ENCODE measurements at regions not wholly inside any gene's neighbourhood (a gene's known extent, or its start where the extent isn't known, plus 50 kb on each side); places are given as distances from the start of the nearest gene placed in this dataset.

GRCh38 chr16:16763449-16763848 is 384.5 kb downstream of the NPIPA7 start:
- TF ChIP-seq EZH2phosphoT487 (IDR thresholded peaks at IDR 0.05; ENCODE audit: low read length) (no peak), CTCF (IDR thresholded peaks at IDR 0.05; ENCODE audit: low read length) (no peak)
